ENCODE measurements at regions not wholly inside any gene's neighbourhood (a gene's known extent, or its start where the extent isn't known, plus 50 kb on each side); places are given as distances from the start of the nearest gene placed in this dataset.
"Not testable (repeated sequence)": the region's sequence is repeated elsewhere in the genome, so short reads cannot be mapped to it uniquely, and the experiment has no call there.

DNA sequence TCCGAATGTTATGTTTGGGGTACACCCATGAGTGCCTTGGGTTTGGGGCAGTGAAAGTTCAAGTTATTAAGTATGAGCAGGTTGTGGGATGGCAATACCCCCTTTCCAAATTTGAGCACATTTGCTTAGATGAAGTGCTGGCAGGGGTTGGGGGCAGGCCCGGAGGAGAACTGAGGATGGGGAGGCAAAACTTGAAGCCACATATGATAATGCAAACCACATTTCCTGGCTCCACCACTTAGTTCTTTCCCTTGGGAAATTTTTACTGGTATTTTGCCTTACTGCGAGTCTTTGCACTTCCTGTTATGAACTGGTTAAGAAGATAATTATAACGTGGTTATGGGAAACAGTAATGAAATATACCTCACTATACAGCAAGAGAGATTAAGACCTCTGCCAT is 336.0 kb upstream of the ONECUT1 start:
- H3K9me3 ChIP-seq (ENCODE audit: insufficient read depth, low read length), result no peaks in the 10 kb centered on the region
- no peaks in the 10 kb centered on the region for H4K20me1 ChIP-seq (ENCODE audit: insufficient read depth, low read length)
- no peak overlapping the region for H2AFZ ChIP-seq (ENCODE audit: low read depth, low read length)
- H3K9ac ChIP-seq (ENCODE audit: low read length), result no peak overlapping the region
- H3K27me3 ChIP-seq (ENCODE audit: low read depth, low read length), result no peaks in the 10 kb centered on the region; the same call in 1 of the 2 replicates
- no peak overlapping the region for H3K27ac ChIP-seq (ENCODE audit: low read length)
- no peaks in the 10 kb centered on the region for H3K36me3 ChIP-seq (replicated peaks; ENCODE audit: low read depth, low read length)
- H3K4me2 ChIP-seq (ENCODE audit: low read length), result 0 out of 2 replicates have a peak overlapping the region, but pooled peaks have one; percentile 2
- H3K4me3 ChIP-seq (ENCODE audit: low read length), result no peak overlapping the region
- H3K4me1 ChIP-seq (ENCODE audit: low read length), result no peaks in the 10 kb centered on the region
- H3K79me2 ChIP-seq (ENCODE audit: low read length), result no peaks in the 10 kb centered on the region
- no peak for TF ChIP-seq CTCF (IDR thresholded peaks at IDR 0.05; ENCODE audit: low read depth, low read length)
- TF ChIP-seq EZH2phosphoT487 (IDR thresholded peaks at IDR 0.05; ENCODE audit: low read depth), result no peak

GRCh38 chr15:53122818-53123217 is 332.7 kb upstream of the ONECUT1 start:
- H3K9me3 ChIP-seq (ENCODE audit: insufficient read depth, low read length), result no peaks in the 10 kb centered on the region
- no peak for TF ChIP-seq EZH2phosphoT487 (IDR thresholded peaks at IDR 0.05; ENCODE audit: low read depth)
- TF ChIP-seq CTCF (IDR thresholded peaks at IDR 0.05; ENCODE audit: low read depth, low read length), result no peak
- no peak overlapping the region for H3K9ac ChIP-seq (ENCODE audit: low read length)
- H2AFZ ChIP-seq (ENCODE audit: low read depth, low read length), result no peak overlapping the region
- H3K4me1 ChIP-seq (ENCODE audit: low read length), result no peaks in the 10 kb centered on the region
- no peaks in the 10 kb centered on the region for H3K79me2 ChIP-seq (ENCODE audit: low read length)
- H3K27me3 ChIP-seq (ENCODE audit: low read depth, low read length), result no peaks in the 10 kb centered on the region
- no peaks in the 10 kb centered on the region for H4K20me1 ChIP-seq (ENCODE audit: insufficient read depth, low read length)
- H3K4me3 ChIP-seq (ENCODE audit: low read length), result no peak overlapping the region
- H3K36me3 ChIP-seq (replicated peaks; ENCODE audit: low read depth, low read length), result no peaks in the 10 kb centered on the region
- no peak overlapping the region for H3K27ac ChIP-seq (ENCODE audit: low read length)
- no peak overlapping the region for H3K4me2 ChIP-seq (ENCODE audit: low read length)

DNA sequence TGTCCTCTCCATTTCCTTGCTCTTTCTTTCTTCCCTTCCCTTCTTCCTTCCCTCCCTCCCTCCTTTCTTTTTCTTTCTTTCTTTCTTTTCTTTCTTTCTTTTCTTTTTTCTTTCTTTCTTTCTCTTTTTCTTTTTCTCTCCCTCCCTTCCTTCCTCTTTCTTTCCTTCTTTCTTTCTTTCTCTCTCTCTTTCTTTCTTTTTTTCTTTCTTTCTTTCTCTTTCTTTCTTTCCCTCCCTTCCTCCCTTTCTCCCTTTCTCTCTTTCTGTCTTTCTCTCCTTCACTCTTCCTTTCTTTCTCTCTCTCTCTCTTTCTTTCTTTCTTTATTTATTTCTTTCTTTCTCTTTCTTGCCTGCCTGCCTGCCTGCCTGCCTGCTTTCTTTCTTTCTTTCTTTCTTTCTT is 326.8 kb upstream of the ONECUT1 start:
- H3K36me3 ChIP-seq (replicated peaks; ENCODE audit: low read depth, low read length); H3K27ac ChIP-seq (ENCODE audit: low read length); H3K9me3 ChIP-seq (ENCODE audit: insufficient read depth, low read length); H3K4me1 ChIP-seq (ENCODE audit: low read length); H3K79me2 ChIP-seq (ENCODE audit: low read length); H2AFZ ChIP-seq (ENCODE audit: low read depth, low read length); H4K20me1 ChIP-seq (ENCODE audit: insufficient read depth, low read length); H3K9ac ChIP-seq (ENCODE audit: low read length); H3K4me3 ChIP-seq (ENCODE audit: low read length); H3K4me2 ChIP-seq (ENCODE audit: low read length): not testable (repeated sequence)
- peaks cover 25% of the 10 kb centered on the region for H3K27me3 ChIP-seq (ENCODE audit: low read depth, low read length)

GRCh38 chr15:53116169-53116568 is 326.0 kb upstream of the ONECUT1 start:
- Histone ChIP-seq H3K9ac (ENCODE audit: low read length) (no peak overlapping the region), H3K79me2 (ENCODE audit: low read length) (no peaks in the 10 kb centered on the region), H2AFZ (ENCODE audit: low read depth, low read length) (no peak overlapping the region), H3K4me3 (ENCODE audit: low read length) (no peak overlapping the region), H3K4me2 (ENCODE audit: low read length) (no peak overlapping the region), H3K36me3 (replicated peaks; ENCODE audit: low read depth, low read length) (no peaks in the 10 kb centered on the region), H3K27me3 (ENCODE audit: low read depth, low read length) (peaks cover 25% of the 10 kb centered on the region), H3K4me1 (ENCODE audit: low read length) (no peaks in the 10 kb centered on the region), H3K9me3 (ENCODE audit: insufficient read depth, low read length) (no peaks in the 10 kb centered on the region), H4K20me1 (ENCODE audit: insufficient read depth, low read length) (no peaks in the 10 kb centered on the region), H3K27ac (ENCODE audit: low read length) (no peak overlapping the region)
- TF ChIP-seq EZH2phosphoT487 (IDR thresholded peaks at IDR 0.05; ENCODE audit: low read depth) (no peak), CTCF (IDR thresholded peaks at IDR 0.05; ENCODE audit: low read depth, low read length) (no peak)

GRCh38 chr15:53115563-53115962 is 325.4 kb upstream of the ONECUT1 start:
- H3K4me3 ChIP-seq (ENCODE audit: low read length), result no peak overlapping the region
- H3K79me2 ChIP-seq (ENCODE audit: low read length), result no peaks in the 10 kb centered on the region
- H3K27me3 ChIP-seq (ENCODE audit: low read depth, low read length), result peaks cover 25% of the 10 kb centered on the region
- no peak overlapping the region for H2AFZ ChIP-seq (ENCODE audit: low read depth, low read length)
- H3K4me1 ChIP-seq (ENCODE audit: low read length), result no peaks in the 10 kb centered on the region
- no peak overlapping the region for H3K9ac ChIP-seq (ENCODE audit: low read length)
- no peaks in the 10 kb centered on the region for H3K36me3 ChIP-seq (replicated peaks; ENCODE audit: low read depth, low read length)
- H3K4me2 ChIP-seq (ENCODE audit: low read length), result no peak overlapping the region
- TF ChIP-seq EZH2phosphoT487 (IDR thresholded peaks at IDR 0.05; ENCODE audit: low read depth) (no peak), CTCF (IDR thresholded peaks at IDR 0.05; ENCODE audit: low read depth, low read length) (no peak)
- no peaks in the 10 kb centered on the region for H3K9me3 ChIP-seq (ENCODE audit: insufficient read depth, low read length)
- H4K20me1 ChIP-seq (ENCODE audit: insufficient read depth, low read length), result no peaks in the 10 kb centered on the region
- no peak overlapping the region for H3K27ac ChIP-seq (ENCODE audit: low read length)
